GM12878 (cell line): ENCODE measurements at regions not wholly inside any gene's neighbourhood (a gene's known extent, or its start where the extent isn't known, plus 50 kb on each side); places are given as distances from the start of the nearest gene placed in this dataset.

ENCODE experiments used
- ATAC-seq: fragments of 200-7000 bp; cut with Tn5 transposase; 3 replicates; pipeline ENCODE4 v1.9.1; 2020; ENCODE audit warnings: mild to moderate bottlenecking, moderate library complexity
- BruUV-seq: library from RNA; stranded (reverse); fragments of 400-500 nt; replicated peaks from 2 replicates; lab custom pipeline; 2021; lab: Mats Ljungman, UMichigan
- CTCF ChIA-PET: fragments of 300-600 bp; sonication (Branson Sonifier 250); formaldehyde crosslinking; extraction: SDS; loops from one replicate; lab custom pipeline; 2021; ENCODE audit warnings: inconsistent platforms; lab: Yijun Ruan, JAX
- POLR2A ChIA-PET: fragments of 350-600 bp; formaldehyde crosslinking; extraction: SDS; loops from one replicate; lab custom pipeline; 2021; ENCODE audit warnings: inconsistent platforms; lab: Charles Lee
- RAD21 ChIA-PET: fragments of 300-600 bp; sonication (Branson Sonifier 250); formaldehyde crosslinking; loops from one replicate; lab custom pipeline; 2023; ENCODE audit warnings: antibody characterized with exemption; ENCODE audit not compliant: unreplicated experiment; lab: Charles Lee
- SMC1A ChIA-PET: fragments of 300-600 bp; sonication (Branson Sonifier 250); formaldehyde crosslinking; loops from one replicate; lab custom pipeline; 2023; ENCODE audit not compliant: unreplicated experiment, uncharacterized antibody; lab: Charles Lee
- DNase-seq: peaks from one replicate; pipeline ENCODE4 v3.0.0-alpha.2; 2011; ENCODE audit warnings: low read depth, low spot score
- FAIRE-seq: peaks from 3 replicates; lab custom pipeline; 2011; peaks lifted over from hg19 to GRCh38; lab: Jason Lieb, UNC
- H2AFZ ChIP-seq: 2 replicates; pipeline ENCODE4 v1.6.0; 2011; ENCODE audit warnings: low read depth, low read length, control low read depth; ENCODE audit not compliant: control insufficient read depth
- H3K27ac ChIP-seq: 2 replicates; pipeline ENCODE4 v1.5.1; 2011; ENCODE audit warnings: control low read depth; ENCODE audit not compliant: control insufficient read depth, insufficient read depth
- H3K27me3 ChIP-seq, 2 experiments: replicated peaks in 1 of 2; 2 replicates each; pipeline versions ENCODE4 v1.6.0 to v1.6.1; 2011; ENCODE audit warnings: low read length in 1 of 2; ENCODE audit not compliant: control insufficient read depth in 2 of 2, insufficient read depth in 2 of 2
- H3K36me3 ChIP-seq, 2 experiments: 2 replicates each; pipeline ENCODE4 v1.5.1; 2011; ENCODE audit warnings: low read length in 1 of 2; ENCODE audit not compliant: control insufficient read depth in 2 of 2, insufficient read depth in 2 of 2
- H3K4me1 ChIP-seq: 2 replicates; pipeline ENCODE4 v1.6.1; 2011; ENCODE audit warnings: mild to moderate bottlenecking, low read length, moderate library complexity, mixed read lengths; ENCODE audit not compliant: control insufficient read depth, insufficient read depth
- H3K4me2 ChIP-seq: 2 replicates; pipeline ENCODE4 v1.6.0; 2011; ENCODE audit warnings: control low read depth; ENCODE audit not compliant: control insufficient read depth, insufficient read depth
- H3K4me3 ChIP-seq: fragments of 200-600 bp; sonication (generic); 2 replicates; pipeline ENCODE4 v1.5.1; 2016
- H3K79me2 ChIP-seq: 2 replicates; pipeline ENCODE4 v1.6.0; 2011; ENCODE audit warnings: low read length; ENCODE audit not compliant: control insufficient read depth, insufficient read depth
- H3K9ac ChIP-seq: 2 replicates; pipeline ENCODE4 v1.8.0; 2011; ENCODE audit warnings: low read length, control low read depth, mixed read lengths; ENCODE audit not compliant: control insufficient read depth, insufficient read depth
- H3K9me3 ChIP-seq: replicated peaks from 3 replicates; pipeline ENCODE4 v1.5.1; 2011; ENCODE audit warnings: mild to moderate bottlenecking, low read length; ENCODE audit not compliant: control insufficient read depth, insufficient read depth
- H4K20me1 ChIP-seq: 2 replicates; pipeline ENCODE4 v1.6.0; 2011; ENCODE audit not compliant: control insufficient read depth, insufficient read depth
- FOXK2 ChIP-seq: fragments of 450-650 bp; IDR thresholded peaks from 2 replicates; pipeline ENCODE4 v1.6.1; 2017; ENCODE audit warnings: mild to moderate bottlenecking, moderate library complexity
- HDAC6 ChIP-seq: fragments of 200-600 bp; sonication (generic); IDR thresholded peaks from one replicate; pipeline ENCODE4 v1.8.0; 2017; ENCODE audit warnings: antibody characterized with exemption; ENCODE audit not compliant: unreplicated experiment
- PAX5 ChIP-seq: IDR thresholded peaks from 2 replicates; pipeline ENCODE4 v1.6.1; 2011; ENCODE audit warnings: low read depth, low read length, borderline replicate concordance
- RAD21 ChIP-seq: IDR thresholded peaks from 2 replicates; pipeline ENCODE4 v1.6.1; 2011; ENCODE audit warnings: mild to moderate bottlenecking, low read depth, low read length, moderate library complexity; ENCODE audit not compliant: insufficient read depth
- SMC3 ChIP-seq: IDR thresholded peaks from 2 replicates; pipeline ENCODE4 v1.6.1; 2011; ENCODE audit warnings: low read length, improper control_type of control experiment, borderline replicate concordance
- ZNF24 ChIP-seq: fragments of 450-650 bp; IDR thresholded peaks from 2 replicates; pipeline ENCODE4 v1.6.1; 2017; ENCODE audit warnings: antibody characterized with exemption, mild to moderate bottlenecking
- in situ Hi-C: fragments of 300-500 bp; cut with MboI; formaldehyde crosslinking; loops from 9 replicates; pipeline ENCODE4 v1.14.3; 2018; ENCODE audit warnings: mixed read lengths
- intact Hi-C: fragments of 100-400 bp; cut with micrococcal nuclease; formaldehyde crosslinking; loops from one replicate; pipeline ENCODE4 v1.14.2; 2022; ENCODE audit not compliant: unreplicated experiment
- TF ChIP-seq, protein P1 (sequence below): fragments of 450-650 bp; IDR thresholded peaks from 2 replicates; pipeline ENCODE4 v1.6.1; 2016; ENCODE audit warnings: mild to moderate bottlenecking
- TF ChIP-seq, protein P2 (sequence below), 3 experiments: IDR thresholded peaks in 2 of 3; conservative IDR thresholded peaks in 1 of 3; 2 replicates each; pipeline ENCODE4 v1.5.1; 2011; ENCODE audit warnings: low read depth in 3 of 3, low read length in 3 of 3, mild to moderate bottlenecking in 3 of 3, control low read depth in 2 of 3, moderate library complexity in 2 of 3, inconsistent platforms in 1 of 3, mixed read lengths in 1 of 3; ENCODE audit not compliant: control insufficient read depth in 2 of 3, insufficient read depth in 1 of 3; ENCODE audit errors: extremely low read depth in 1 of 3
- TF ChIP-seq, protein P3 (sequence below): fragments of 450-650 bp; IDR thresholded peaks from 2 replicates; pipeline ENCODE4 v1.6.1; 2017; ENCODE audit warnings: low read depth, mild to moderate bottlenecking, moderate library complexity

DNA sequence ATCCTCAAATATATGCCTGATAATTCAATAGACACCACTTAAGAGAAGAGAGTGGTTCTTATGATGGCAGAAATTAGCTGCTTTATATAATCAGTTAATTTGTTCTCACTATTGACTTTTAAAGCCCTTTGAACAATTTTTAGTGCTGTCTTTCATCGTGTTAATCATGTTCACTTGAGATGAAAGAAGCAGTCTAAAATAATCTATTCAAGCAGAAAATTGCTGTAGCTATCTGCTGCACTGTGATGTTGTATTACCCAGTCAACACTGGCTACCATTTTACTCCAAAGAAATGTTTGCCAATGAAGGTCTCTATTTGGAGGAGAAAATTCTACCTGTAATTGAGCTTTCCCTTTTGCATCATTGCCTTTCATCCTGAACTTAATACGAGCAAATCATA lies 459.8 kb upstream of the FSIP2 start (continued):
- no peak for TF ChIP-seq PAX5
- TF ChIP-seq FOXK2 = no peak
- TF ChIP-seq ZNF24 = no peak
- TF ChIP-seq, all 136 proteins: peak for 0

DNA sequence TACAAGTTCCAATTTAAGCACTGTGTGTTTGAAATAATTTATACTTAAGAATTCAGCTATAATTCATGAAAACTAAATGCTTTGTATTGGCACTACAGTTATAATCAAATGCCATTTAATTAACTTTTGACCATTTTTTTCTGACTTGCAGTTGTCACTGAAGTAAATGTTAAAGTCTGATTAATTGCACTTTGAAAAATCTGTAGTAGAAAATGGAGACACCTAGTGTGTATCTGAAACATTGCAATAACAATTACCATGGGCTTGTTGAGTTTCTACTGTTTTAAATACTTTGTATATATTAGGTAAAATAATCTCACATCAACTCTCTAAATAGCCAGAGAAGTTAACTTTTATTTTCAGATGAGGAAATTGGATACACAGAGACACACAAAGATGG lies 458.6 kb upstream of the FSIP2 start:
- FAIRE-seq = no peak
- no peaks in the 10 kb centered on the region for H3K27me3 ChIP-seq
- no peaks in the 10 kb centered on the region for H3K4me1 ChIP-seq
- intact Hi-C loops = loop anchor here (5.0 to 10.0 kb wide), 3 partner anchors 73 to 1185 kb away; no protein-coding TSS in a partner anchor
- POLR2A ChIA-PET = no interaction called here
- no peak overlapping the region for H3K9ac ChIP-seq
- no peaks in the 10 kb centered on the region for H3K9me3 ChIP-seq
- TF ChIP-seq, protein P1, sequence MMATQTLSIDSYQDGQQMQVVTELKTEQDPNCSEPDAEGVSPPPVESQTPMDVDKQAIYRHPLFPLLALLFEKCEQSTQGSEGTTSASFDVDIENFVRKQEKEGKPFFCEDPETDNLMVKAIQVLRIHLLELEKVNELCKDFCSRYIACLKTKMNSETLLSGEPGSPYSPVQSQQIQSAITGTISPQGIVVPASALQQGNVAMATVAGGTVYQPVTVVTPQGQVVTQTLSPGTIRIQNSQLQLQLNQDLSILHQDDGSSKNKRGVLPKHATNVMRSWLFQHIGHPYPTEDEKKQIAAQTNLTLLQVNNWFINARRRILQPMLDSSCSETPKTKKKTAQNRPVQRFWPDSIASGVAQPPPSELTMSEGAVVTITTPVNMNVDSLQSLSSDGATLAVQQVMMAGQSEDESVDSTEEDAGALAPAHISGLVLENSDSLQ = peak; percentile 47; the same call in 1 of the 2 replicates
- TF ChIP-seq, protein P2, sequence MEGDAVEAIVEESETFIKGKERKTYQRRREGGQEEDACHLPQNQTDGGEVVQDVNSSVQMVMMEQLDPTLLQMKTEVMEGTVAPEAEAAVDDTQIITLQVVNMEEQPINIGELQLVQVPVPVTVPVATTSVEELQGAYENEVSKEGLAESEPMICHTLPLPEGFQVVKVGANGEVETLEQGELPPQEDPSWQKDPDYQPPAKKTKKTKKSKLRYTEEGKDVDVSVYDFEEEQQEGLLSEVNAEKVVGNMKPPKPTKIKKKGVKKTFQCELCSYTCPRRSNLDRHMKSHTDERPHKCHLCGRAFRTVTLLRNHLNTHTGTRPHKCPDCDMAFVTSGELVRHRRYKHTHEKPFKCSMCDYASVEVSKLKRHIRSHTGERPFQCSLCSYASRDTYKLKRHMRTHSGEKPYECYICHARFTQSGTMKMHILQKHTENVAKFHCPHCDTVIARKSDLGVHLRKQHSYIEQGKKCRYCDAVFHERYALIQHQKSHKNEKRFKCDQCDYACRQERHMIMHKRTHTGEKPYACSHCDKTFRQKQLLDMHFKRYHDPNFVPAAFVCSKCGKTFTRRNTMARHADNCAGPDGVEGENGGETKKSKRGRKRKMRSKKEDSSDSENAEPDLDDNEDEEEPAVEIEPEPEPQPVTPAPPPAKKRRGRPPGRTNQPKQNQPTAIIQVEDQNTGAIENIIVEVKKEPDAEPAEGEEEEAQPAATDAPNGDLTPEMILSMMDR (IDR thresholded peaks at IDR 0.05 in 2 of 3, conservative IDR thresholded peaks at IDR 0.05 in 1 of 3; ENCODE audit: control insufficient read depth in 2 of 3, extremely low read depth in 1 of 3, insufficient read depth in 1 of 3, low read depth in 3 of 3, low read length in 3 of 3) = peak; percentile 26 to 52 (median 42); a peak in 3 of 6 replicates
- TF ChIP-seq HDAC6 = no peak
- TF ChIP-seq RAD21 = peak; percentile 52
- TF ChIP-seq, protein P3, sequence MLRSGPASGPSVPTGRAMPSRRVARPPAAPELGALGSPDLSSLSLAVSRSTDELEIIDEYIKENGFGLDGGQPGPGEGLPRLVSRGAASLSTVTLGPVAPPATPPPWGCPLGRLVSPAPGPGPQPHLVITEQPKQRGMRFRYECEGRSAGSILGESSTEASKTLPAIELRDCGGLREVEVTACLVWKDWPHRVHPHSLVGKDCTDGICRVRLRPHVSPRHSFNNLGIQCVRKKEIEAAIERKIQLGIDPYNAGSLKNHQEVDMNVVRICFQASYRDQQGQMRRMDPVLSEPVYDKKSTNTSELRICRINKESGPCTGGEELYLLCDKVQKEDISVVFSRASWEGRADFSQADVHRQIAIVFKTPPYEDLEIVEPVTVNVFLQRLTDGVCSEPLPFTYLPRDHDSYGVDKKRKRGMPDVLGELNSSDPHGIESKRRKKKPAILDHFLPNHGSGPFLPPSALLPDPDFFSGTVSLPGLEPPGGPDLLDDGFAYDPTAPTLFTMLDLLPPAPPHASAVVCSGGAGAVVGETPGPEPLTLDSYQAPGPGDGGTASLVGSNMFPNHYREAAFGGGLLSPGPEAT = no peak
- TF ChIP-seq SMC3 = peak; percentile 49; the same call in 1 of the 2 replicates
- SMC1A ChIA-PET = interaction anchor here (1.0 to 7.6 kb wide), 4 partner anchors 50 to 81 kb away, joined by 3 to 70 read pairs (median 25); no protein-coding TSS in a partner anchor
- no peaks in the 10 kb centered on the region for H3K79me2 ChIP-seq
- RAD21 ChIA-PET = interaction anchor here (8.8 kb wide), 1 partner anchor 68 kb away, joined by 112 read pairs; no protein-coding TSS in a partner anchor
- no peak overlapping the region for H2AFZ ChIP-seq
- H3K4me3 ChIP-seq = no peak overlapping the region
- in situ Hi-C loops = no loop called here
- no peak for DNase-seq
- H4K20me1 ChIP-seq = no peaks in the 10 kb centered on the region
- no peaks in the 10 kb centered on the region for H3K36me3 ChIP-seq
- H3K27ac ChIP-seq = no peak overlapping the region
- no peak overlapping the region for H3K4me2 ChIP-seq
- CTCF ChIA-PET = interaction anchor here (0.9 to 8.8 kb wide), 7 partner anchors 11 to 1212 kb away, joined by 3 to 149 read pairs (median 6); no protein-coding TSS in a partner anchor
- BruUV-seq = no TSS peak
- peak; percentile 44; the same call in 1 of the 3 replicates for ATAC-seq
